ENCODE measurements at regions not wholly inside any gene's neighbourhood (a gene's known extent, or its start where the extent isn't known, plus 50 kb on each side); places are given as distances from the start of the nearest gene placed in this dataset.

DNA sequence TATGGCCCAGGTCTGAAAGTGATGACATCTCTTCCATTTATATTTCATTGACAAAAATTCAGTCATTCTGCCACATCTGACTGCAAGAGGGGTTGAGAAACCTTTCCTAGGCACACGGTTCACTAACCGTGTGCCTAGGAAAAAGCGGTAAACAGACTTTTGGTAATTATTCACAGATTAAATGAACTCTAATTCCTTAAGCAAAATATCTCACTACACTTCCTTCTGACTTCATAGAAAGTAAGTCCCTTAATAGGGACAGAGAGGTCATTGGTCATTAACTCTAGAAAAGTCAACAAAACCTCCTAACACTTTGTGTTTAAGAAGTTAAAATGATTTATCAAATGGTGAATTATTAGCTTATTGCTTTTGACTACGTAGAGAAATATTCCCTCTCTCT lies 205.1 kb downstream of the PDHA2 start:
- no peak for DNase-seq (ENCODE audit: low read depth)
- H3K4me3 ChIP-seq (ENCODE audit: low read depth, low read length) = no peak overlapping the region
- no peak for TF ChIP-seq CTCF (IDR thresholded peaks at IDR 0.05; ENCODE audit: control insufficient read depth, extremely low read depth, insufficient read depth)

- no peak for TF ChIP-seq CTCF (IDR thresholded peaks at IDR 0.05; ENCODE audit: control insufficient read depth, extremely low read depth, insufficient read depth)
- no peak overlapping the region for H3K4me3 ChIP-seq (ENCODE audit: low read depth, low read length)
- DNase-seq (ENCODE audit: low read depth) = no peak
These were observed 212.9 kb downstream of the PDHA2 start for GRCh38 chr4:96052827-96053226.

DNA sequence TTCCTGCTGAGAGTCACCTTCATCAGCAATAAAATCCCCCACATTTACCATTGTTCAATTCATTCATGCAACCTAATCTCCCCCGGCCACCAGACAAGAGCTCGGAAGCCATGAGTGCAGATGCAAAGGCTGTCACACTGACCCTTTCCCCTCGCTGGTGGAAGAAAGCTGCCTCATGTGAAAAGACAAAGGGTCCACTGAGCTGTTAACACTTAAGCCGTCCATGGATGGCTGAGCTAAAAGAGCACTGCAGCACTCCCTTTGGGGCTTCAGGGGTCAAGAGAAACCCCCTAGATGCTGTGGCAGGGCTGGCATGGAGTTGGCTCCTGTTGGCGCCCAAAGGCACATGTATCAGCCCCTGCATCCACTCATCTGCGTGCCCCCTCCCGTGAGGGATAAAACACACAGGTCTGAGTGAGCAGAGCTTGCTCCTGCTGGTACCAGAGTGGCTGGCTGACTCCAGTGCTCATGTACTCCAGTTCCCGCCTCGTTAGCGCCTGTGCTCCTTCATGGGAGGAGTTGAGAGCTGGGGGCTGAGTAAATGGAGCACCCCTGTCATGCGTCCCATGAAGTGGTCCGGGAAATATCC lies 216.5 kb downstream of the PDHA2 start:
- DNase-seq (ENCODE audit: low read depth) = no peak

DNA sequence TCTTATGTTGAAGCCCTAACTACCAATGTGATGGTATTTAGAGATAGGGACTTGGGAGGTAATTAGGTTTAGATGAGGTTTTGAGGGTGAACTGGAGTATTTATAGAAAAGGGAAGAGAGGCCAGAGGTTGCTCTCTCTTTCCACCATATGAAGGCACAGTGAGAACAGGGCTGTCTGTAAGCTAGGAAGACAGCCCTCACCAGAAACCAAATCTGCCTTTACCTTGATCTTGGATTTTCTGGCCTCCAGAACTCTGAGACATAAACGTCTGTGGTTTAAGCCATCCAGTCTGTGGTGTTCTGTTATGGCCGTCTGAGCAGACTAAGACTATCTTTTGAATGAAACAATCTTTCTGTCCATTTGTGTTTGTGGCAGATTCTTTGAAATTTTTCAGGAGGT lies 223.7 kb downstream of the PDHA2 start:
- no peak overlapping the region for H3K4me3 ChIP-seq (ENCODE audit: low read depth, low read length)
- TF ChIP-seq CTCF (IDR thresholded peaks at IDR 0.05; ENCODE audit: control insufficient read depth, extremely low read depth, insufficient read depth) = no peak
- DNase-seq (ENCODE audit: low read depth) = no peak

More for the DNA sequence above, 216.5 kb downstream of the PDHA2 start:
- TF ChIP-seq CTCF (IDR thresholded peaks at IDR 0.05; ENCODE audit: control insufficient read depth, extremely low read depth, insufficient read depth) = no peak
- no peak overlapping the region for H3K4me3 ChIP-seq (ENCODE audit: low read depth, low read length)

GRCh38 chr4:96073461-96073860 lies 233.6 kb downstream of the PDHA2 start:
- no peak overlapping the region for H3K4me3 ChIP-seq (ENCODE audit: low read depth, low read length)
- TF ChIP-seq CTCF (IDR thresholded peaks at IDR 0.05; ENCODE audit: control insufficient read depth, extremely low read depth, insufficient read depth) = no peak
- DNase-seq (ENCODE audit: low read depth) = no peak

DNA sequence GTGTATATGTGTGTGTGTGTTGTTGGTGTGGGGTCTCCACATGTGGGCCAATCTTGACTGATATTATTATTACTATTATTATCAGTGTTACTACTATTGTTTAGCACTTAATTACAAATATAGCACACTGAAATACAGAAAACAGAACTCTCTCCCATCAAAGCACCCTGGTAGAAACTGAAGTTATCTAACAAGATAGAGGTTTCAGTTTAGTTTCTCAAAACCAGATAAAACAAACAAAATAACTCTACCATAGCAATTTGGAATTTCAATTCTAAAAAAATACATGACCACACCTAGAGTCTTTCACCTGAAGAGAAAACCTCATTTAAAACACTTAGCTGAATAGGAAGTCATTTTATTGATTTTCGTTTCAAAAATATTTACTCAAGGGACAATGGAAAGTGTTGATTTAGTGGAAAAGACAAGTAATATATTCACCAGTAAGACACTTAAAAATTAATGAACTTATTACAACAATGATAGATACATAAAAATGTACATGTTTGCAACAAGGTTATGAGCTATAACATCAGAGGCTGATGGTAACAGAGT lies 252.3 kb downstream of the PDHA2 start:
- no peak for TF ChIP-seq CTCF (IDR thresholded peaks at IDR 0.05; ENCODE audit: control insufficient read depth, extremely low read depth, insufficient read depth)
- no peak for DNase-seq (ENCODE audit: low read depth)
- H3K4me3 ChIP-seq (ENCODE audit: low read depth, low read length) = no peak overlapping the region

- DNase-seq (ENCODE audit: low read depth) = peak; percentile 67
- no peak overlapping the region for H3K4me3 ChIP-seq (ENCODE audit: low read depth, low read length)
- no peak for TF ChIP-seq CTCF (IDR thresholded peaks at IDR 0.05; ENCODE audit: control insufficient read depth, extremely low read depth, insufficient read depth)
These were observed 253.2 kb downstream of the PDHA2 start for GRCh38 chr4:96093057-96093456.

All from LNCaP clone FGC (cell line).